ENCODE measurements at regions not wholly inside any gene's neighbourhood (a gene's known extent, or its start where the extent isn't known, plus 50 kb on each side); places are given as distances from the start of the nearest gene placed in this dataset.

DNA sequence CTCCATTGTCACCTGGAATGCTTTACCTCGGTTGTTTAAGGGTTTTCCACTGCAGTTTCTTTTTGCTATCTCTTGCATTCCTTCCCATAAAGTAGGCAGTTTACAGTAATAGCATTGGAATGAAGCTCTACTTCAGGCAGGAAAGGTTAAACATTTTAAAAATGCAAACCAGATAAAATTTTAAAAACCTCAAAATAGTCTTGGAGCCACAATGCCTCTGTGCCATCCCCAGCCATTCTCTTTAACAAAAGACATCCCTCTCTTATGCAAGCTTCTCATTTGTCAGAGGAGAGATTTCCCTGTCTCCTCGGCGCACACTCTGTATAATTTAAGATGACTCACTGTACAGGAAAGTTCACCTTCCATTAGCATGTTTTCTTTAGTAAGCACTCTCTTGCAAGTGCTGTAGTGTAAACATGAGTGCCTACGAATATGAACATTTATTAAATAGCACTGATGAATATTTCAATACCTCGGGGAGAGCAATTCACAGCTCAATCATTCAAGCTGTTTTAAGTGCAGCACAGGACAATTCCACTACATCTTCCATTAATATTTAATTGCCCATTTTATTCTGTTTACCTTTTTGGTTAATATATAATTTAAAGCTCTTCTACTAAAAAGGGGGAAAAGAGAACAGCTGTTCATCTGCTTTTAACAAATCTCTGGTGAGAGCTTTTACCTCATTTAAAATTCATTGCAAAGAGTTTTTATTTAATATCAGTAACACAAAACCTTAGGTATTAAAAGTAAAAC, 343.6 kb downstream of the SPATA31D1 start:
- DNase-seq: no peak

DNA sequence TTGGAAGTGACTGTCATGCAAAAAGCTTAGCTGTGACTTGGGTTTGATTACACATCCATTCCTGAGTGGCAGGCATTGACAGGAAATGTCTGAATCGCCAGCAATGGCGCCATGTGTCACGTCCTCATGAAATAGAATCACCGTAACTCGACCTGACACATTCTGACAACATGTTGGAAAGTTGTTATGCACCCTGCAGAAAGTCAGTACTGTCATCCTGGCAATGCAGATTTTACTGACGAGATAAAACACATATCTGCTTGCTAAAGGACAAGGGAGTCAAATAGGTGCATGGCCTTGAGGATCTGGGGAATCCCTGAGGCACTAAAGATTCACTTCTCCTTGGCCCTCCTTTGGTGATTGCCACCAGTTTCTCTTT, 344.2 kb downstream of the SPATA31D1 start:
- no peak for DNase-seq

DNA sequence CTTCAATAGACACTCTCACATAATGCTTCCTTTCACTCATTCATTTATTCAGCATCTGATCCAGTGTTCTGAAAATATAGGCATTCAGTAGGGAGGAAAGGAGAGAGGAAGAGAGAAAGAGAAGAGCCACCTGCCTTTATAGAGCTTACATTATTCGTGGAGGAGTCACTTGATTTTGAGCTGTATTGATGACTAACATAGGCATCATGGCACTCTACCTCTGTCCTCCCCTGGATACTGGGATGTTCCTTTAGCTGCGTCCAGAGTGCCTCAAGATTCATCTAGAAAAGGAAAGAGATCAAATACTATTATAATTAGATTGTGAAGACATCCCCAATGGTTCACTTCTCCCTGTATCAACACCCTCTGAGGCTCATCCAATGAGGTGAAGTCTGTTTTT, 345.1 kb downstream of the SPATA31D1 start:
- DNase-seq: no peak

DNA sequence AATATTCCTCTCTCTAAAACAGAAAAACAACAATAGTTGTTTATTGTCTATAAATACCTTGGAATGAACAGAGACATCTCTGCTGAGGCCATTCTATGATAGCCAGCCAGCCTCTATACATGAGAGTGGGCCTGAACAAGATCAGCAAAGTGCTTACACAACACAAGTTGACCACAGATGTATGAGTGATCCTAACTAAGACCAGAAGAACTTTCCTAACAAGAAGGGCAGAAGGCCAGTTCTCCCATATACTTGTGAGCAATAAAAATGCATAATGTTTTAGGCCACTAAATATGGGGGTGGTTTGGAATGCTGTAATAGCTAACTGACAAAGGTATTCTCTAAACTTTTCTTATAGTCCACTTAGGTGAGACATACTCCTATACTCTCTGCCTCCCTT, 345.7 kb downstream of the SPATA31D1 start:
- no peak for DNase-seq

DNA sequence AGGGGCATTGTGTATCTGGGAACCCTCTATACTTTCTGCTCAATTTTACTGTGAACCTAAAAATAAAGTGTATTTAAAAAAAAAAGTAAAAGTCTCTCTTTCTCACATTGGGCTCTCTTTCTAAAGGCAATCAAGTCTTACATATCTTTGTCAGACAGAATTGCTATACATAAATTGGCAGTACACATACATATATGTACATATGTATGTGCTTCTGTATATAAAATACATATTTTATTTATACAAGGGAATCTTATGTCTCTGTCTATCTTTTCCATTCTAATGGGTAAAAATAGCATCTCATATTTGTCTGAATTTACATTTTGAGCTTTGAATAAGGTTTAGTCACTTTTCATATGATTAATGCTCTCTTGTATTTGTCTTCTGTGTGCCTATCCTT, 348.8 kb downstream of the SPATA31D1 start:
- DNase-seq: no peak

DNA sequence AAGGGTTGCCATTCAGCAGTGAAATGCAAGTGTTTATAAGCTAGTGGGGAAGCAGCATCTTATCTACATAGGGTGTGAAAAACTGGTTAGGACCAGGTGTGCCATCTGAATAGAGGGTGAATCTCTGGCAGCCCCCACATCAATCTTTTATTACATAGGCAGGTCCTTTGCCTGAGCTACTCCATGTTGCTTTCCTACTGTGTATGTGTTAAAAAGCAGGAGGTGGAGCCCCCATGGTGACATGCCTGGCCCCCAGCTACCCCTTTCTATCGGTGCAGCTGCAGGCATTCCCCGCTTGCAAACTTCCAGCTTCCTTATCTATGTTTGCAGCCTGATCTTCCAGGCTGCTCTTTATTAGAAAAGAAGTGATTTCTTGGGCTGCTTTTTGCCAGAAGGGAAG, 353.5 kb downstream of the SPATA31D1 start:
- DNase-seq: no peak

DNA sequence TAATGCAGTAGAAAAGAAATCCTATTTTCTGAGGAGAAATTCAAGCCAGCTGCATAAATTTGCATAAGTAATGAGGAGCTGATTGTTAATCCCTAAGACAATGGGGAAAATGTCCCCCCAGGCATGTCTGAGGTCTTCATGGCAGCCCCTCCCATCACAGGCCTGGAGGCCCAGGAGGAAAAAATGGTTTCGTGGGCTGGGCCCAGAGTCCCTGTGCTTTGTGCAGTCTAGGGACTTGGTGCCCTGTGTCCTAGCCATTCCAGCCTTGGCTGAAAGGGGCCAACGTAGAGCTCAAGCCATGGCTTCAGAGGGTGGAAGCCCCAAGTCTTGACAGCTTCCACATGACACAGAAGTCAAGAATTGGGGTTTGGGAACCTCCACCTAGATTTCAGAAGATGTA, 357.5 kb downstream of the SPATA31D1 start:
- no peak for DNase-seq

DNA sequence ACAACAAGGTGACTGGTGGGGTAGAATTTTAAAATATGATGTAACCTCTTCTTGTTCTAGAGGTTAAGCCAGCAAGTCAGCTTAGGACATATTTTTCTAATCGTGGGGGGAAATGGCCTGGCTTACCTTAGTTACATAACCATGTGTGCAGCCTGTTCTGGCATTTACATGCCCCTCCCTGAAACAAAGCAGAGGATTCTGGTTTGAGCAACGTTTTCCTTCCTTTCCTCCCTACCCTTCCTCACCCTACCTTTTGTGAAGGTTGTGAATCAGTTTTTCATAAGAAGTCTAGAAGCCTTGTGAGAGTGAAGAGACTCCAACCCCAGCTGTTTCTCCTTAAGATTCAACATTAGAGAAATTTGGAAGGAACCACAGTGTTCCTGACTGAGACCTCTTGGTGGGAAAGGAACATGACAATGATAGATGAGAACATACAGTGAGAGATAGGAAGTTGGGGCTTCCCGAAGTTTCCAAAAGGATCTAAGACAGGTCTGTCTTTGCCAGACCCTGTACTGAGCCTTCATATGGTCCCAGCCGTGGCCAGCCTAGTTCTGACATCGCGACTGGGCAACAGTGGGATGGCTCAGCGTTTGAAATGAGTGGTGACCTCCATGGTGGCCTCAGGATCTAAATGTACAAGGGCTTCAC, 365.2 kb downstream of the SPATA31D1 start:
- DNase-seq: no peak

DNA sequence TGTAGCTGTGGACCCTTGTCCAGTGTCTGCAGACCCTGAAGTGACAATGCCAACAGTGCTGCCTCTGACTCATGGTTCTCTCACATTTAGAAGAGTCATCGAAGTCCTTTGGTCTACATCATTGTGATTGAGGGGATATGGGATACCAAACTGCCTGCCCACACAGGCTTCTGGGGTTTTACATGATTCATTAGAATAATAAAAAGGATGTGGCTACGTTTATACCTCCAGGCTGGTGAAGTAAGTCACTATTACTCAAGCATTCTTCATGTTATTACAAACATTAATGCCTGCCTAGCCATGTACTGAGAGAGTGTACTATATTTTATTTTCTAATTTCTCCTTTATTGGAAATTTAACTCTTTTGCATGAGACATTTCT, 365.7 kb downstream of the SPATA31D1 start:
- no peak for DNase-seq

DNA sequence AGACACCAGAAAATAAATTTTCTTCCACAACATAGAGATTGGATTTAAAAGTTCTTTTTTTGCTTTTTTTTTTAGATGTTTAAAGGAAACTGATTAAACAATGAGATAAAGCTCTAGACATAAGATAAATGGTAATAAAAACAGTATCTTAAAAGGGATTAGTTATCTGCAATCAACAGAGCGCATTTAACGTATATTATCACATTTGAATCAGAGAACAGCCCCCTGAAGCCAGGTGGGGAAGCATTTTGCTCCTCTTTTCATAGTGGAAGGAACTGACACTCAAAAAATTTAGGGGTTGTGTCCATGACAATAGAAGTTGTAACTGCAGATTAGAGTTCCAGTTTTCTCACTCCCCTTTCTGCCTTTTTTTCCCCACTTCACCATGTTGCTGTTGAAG, 367.6 kb downstream of the SPATA31D1 start:
- DNase-seq: no peak

DNA sequence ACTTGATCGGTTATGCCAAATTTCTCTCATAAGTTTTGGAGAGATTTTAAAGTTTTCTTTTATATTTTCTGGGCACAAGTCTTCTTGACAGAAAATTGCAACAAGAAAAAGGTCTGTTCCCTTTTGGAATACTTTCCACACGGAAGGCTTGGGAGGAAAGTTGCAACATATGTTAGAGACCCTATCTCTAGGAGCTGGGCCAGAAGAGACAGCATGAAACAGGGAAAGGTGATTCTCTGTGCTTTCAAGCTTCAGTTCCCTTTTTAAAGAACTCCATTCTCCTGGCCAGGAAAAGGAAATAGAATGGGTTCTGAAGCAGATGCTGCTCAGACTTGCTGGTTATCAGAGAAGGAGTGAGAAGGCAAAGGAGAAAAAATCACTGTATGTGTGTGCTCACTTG, 368.3 kb downstream of the SPATA31D1 start:
- peak in 1 of 2 experiments; percentile 22 for DNase-seq

DNA sequence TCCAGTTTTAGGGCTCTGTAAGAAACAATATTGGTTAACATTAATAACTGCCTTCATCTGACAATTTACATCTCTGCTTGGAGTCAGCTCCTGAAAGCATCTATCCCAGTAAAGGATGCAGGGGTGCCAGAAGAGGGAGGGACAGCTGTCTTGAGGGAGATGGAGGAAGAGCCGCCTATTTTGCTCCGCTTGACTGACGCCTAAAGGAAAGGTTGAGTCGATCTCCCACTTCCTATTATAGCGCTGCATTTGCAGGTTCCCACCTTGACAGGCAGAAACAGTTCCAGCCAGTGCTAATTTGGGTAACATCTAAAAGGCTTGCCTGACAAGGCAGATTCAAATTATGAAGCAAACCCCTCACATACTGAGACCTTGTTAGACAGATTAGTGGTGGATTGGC, 374.6 kb downstream of the SPATA31D1 start:
- peak in 1 of 2 experiments; percentile 31 for DNase-seq

DNA sequence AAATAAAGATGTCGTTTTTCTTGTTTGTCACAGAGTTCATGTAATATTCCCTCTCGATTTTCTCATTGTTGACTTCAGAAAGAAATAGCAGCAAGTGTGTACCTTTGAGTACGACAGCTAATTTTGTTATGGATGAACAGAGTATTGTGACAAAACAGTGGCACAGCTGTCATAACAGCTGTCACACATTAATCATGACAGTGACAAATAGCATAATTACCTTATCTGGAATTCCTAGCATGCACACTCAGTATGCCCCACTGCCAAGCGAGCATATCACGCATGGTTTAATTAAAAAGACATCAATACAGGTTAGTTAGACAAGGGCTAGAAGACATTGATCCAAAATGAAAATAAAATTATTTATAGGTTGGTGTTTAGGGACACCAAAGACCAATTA, 375.1 kb downstream of the SPATA31D1 start:
- peak; percentile 17 to 31 for DNase-seq

DNA sequence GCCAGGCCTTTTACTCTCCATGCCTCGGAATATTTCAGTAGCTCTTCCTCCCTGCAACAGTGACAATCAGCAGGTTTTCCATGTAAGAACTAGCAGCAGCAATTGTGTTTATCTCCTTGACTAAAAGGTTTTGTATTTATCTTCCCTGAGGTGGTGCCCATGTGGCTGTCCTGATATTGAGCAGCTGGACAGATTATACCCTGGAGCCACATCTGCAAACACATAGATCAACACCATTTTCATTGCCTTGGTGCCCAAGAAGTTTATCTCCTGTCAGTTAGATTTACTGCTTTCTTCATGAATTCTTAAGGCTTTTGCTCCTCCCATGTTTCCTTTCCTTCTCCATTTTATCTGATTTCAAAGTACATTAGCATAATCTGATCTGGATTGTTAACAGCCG, 378.4 kb downstream of the SPATA31D1 start:
- no peak for DNase-seq

DNA sequence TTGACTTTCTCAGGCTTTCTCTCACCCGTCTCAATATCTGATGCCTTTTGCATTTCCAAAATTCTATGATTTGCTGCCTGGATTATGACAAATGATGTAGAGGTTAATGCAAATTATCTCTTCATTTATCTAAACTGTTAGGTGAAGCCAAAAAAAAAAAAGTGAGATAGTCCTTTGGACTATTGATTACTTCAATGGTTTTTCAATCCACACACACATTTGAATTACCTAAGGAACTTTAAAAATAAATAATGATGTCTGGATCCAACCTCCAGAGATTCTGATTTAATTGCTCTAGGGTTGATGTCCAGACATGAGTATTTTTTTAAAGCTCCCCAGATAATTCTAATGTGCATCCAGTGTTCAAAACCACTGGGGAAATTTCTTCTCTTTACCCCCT, 379.4 kb downstream of the SPATA31D1 start:
- no peak for DNase-seq

DNA sequence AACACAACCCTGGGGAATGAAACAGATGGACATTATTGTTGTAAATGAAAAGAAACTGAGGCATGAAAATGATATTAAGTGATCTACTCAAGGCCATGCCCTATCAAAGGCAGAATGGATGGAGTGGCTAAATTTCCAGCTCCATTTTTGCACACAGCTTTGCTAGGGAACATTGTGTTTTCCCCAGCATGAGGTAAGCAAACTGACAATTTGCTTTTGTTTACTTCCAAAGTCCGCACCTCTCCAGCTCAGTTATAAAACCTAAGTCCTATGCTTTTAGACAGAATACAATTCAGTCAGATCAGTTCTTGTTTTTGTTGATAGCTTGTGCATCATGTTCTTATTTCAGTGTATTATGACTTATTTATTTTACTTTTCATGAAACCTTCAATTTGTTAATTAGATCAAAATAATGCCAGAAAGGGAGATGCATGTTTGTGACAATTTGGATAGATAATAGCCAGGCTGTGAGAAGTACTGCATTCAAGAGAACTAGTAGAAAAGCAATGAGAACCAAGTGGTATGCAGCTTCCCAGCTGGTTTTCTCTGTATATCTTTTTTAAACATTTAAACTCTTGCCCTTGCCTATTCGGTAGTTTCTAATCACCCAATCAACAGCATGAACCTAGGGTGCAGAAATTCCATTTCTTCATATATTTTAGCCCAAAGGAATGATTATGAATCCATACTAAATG, 380.8 kb downstream of the SPATA31D1 start:
- no peak for DNase-seq

DNA sequence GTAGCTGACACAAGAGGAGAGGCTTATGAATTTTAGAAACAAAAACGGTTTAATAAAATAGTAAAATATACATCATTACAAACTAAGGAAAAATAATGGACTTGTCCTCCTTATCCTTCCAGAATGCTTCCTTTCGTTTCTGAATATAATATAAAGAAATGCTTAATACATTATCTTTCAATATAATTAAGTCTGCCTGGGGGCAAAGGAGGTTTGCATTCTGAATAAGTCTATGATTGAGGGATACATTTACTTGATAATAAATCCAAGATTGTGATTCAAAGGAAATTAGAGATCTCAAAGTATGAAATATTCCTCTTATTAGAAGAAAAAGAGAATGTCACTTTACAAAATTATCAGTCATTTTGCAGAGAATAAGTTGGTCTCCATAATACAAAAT, 386.5 kb downstream of the SPATA31D1 start:
- DNase-seq: no peak

DNA sequence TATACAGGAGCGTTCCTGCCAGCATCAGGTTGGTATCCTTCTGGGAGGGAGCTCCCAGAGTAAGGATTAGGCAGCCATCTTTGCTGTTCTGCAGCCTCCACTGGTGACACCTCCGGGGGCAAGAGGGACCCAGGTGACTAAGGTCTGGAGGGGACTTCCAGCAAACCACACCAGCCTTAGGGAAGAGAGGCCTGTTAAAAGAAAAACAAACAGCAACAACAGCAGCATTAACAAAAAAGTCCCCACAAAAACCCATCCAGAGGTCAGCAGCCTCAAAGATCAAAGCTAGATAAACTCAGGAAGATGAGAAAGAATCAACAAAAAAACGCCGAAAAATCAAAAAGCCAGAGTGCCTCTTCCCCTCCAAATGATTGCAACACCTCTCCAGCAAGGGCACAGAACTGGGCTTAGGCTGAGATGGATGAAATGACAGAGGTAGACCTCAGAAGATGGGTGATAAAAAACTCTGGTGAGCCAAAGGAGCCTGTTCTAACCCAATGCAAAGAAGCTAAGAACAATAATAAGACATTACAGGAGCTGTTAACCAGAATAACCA, 388.2 kb downstream of the SPATA31D1 start:
- DNase-seq: no peak

DNA sequence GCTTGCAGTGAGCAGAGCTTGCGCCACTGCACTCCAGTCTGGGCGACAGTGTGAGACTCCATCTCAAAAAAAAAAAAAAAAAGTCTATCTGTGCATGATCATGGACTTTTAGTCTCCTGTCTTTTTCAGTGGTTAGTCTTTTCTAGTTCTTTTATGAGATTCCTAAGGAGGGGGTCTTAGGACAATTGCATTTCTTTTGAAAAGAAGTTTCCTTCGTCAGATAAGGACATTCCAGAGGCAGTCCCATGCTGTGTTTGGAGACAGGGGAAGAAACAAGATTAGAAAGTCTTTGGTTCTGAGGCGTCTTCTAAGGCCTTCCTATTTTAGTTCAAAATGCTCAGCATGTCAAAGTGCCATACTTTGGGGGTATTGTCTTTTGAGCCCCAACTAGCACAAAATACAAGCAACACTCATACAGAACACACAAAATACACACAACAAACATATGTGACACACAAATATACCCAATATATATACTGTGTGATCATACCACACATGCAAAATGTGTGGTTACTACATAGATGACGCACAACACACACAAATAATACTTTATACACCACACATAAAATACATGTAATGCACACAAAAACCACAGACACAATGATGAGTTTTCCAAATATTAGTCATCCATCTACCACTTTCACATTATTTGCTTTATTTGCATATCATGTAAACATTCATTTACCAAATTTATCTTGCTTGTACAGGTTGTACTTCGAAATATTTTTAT, 394.5 kb downstream of the SPATA31D1 start:
- DNase-seq: no peak

DNA sequence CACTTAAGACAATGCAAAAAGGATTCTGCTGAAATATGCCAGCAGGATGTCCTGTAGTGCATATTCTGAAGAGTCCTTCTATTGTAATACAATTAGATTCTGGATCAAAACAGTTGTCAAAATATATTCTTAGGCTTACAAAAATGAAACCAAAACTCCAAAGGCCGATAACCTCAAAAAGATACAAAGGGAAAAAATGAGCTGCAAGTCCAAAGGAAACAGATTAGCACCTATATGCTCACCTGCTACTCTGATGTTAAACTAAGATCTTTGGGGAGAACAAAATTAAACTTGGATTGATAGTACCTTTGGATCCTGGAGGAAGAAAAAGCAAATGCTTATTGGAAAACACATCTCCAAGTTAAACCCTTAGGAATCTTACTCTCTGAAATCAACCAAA, 397.1 kb downstream of the SPATA31D1 start:
- no peak for DNase-seq

DNA sequence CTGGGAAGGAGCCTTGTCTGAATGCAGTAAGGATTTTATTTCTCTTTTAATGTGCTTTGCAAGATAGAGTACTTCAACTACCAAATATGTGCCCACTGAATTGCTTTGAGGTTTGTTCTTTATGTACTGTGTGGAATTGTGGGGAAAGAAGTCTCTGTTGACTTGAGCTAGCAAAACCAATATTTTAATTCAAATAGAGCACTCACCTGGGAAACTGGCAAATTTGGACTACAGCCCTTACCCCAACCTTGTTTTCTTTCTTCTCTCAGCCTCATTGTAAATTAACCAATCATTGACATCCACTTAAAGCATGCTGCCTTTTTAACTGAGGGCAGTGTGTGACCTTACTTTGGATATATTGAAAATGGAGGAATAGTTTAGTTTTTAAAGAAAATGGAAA, 409.0 kb downstream of the SPATA31D1 start:
- DNase-seq: no peak

DNA sequence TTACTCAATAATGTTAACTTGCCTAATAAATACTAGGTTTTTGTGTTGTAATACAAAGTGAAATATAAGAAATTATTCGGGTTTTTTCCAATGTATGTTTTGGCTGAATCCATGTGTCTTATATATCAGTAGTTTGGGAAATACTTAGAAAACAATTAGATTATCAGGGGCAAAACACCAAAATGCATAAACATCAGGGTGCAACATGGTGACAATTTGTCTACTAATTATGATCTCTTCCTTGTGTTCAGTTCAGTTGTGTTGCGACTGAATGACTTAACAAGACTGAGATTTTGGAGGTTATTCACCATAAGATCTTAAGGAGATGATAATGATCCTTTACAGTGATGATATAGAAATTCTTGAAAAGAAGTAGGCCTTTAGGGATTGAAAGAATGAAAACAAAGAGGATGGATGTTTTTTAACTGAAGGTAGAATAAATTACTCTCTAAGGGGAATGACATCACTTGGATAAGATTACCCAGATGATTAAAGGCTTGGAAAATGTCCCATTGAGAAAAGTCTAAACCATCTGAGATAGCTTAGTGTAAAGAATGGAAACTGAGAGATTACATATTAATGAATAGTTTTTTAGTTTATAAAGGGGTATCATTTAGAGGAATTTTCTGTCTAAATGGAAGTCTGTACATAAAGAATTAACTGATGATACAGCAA, 415.8 kb downstream of the SPATA31D1 start:
- no peak for DNase-seq

DNA sequence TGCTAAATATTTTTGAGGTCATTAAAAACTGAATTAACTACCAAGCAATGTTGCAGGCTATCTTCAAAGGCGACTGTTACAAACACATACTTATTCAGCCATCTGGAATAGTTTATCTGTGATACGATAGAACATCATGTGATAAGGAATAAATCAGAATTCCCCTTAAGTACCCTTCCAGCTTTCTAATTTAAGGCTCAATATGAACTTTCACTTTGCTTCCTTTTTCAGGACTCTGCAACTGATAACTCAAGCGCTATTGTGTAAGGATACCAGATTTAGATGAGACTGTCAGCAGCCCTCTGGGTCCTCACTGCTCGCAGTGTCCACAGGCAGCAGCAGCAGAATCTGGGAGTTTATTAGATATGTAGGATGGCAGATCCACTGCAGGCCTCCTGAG, 416.3 kb downstream of the SPATA31D1 start:
- DNase-seq: no peak
